SKM-1 (cell line): ENCODE measurements at regions not wholly inside any gene's neighbourhood (a gene's known extent, or its start where the extent isn't known, plus 50 kb on each side); places are given as distances from the start of the nearest gene placed in this dataset.
A peak's percentile ranks its signal among the peaks of the same experiment; 100 is the strongest.
"Not testable (repeated sequence)": the region's sequence is repeated elsewhere in the genome, so short reads cannot be mapped to it uniquely, and the experiment has no call there.

Experiments
- DNase-seq: peaks from one replicate; lab custom pipeline; 2025; ENCODE audit not compliant: unreplicated experiment; lab: John Stamatoyannopoulos, UW

GRCh38 chr2:187075671-187076070 is 226.7 kb upstream of the ZSWIM2 start:
- DNase-seq: no peak

GRCh38 chr2:187075199-187075635 is 226.2 kb upstream of the ZSWIM2 start:
- no peak for DNase-seq

GRCh38 chr2:187058198-187058597 is 209.2 kb upstream of the ZSWIM2 start:
- no peak for DNase-seq

- DNase-seq: no peak
These were observed 208.5 kb upstream of the ZSWIM2 start for GRCh38 chr2:187057466-187057865.

GRCh38 chr2:187056416-187057334 is 207.7 kb upstream of the ZSWIM2 start:
- DNase-seq: no peak

- peak; percentile 14 for DNase-seq
These were observed 206.5 kb upstream of the ZSWIM2 start for GRCh38 chr2:187055463-187055862.

- DNase-seq: no peak
These were observed 205.7 kb upstream of the ZSWIM2 start for GRCh38 chr2:187054501-187055319.

GRCh38 chr2:187051350-187051749 is 202.4 kb upstream of the ZSWIM2 start:
- DNase-seq: no peak

GRCh38 chr2:187050409-187050998 is 201.5 kb upstream of the ZSWIM2 start:
- no peak for DNase-seq

GRCh38 chr2:187037310-187037709 is 188.3 kb upstream of the ZSWIM2 start:
- DNase-seq: no peak

- DNase-seq: no peak
These were observed 185.5 kb upstream of the ZSWIM2 start for GRCh38 chr2:187034434-187034833.

GRCh38 chr2:187024739-187025138 is 175.8 kb upstream of the ZSWIM2 start:
- DNase-seq: no peak

- not testable (repeated sequence) for DNase-seq
These were observed 175.0 kb upstream of the ZSWIM2 start for GRCh38 chr2:187023996-187024395.

- DNase-seq: no peak
These were observed 168.5 kb upstream of the ZSWIM2 start for GRCh38 chr2:187017438-187017837.

- no peak for DNase-seq
These were observed 164.1 kb upstream of the ZSWIM2 start for GRCh38 chr2:187013058-187013457.

- no peak for DNase-seq
These were observed 162.3 kb upstream of the ZSWIM2 start for GRCh38 chr2:187011206-187011832.

- DNase-seq: no peak
These were observed 160.7 kb upstream of the ZSWIM2 start for GRCh38 chr2:187009483-187010239.

- no peak for DNase-seq
These were observed 159.1 kb upstream of the ZSWIM2 start for GRCh38 chr2:187008111-187008510.

GRCh38 chr2:187003611-187004010 is 154.6 kb upstream of the ZSWIM2 start:
- no peak for DNase-seq

- no peak for DNase-seq
These were observed 154.1 kb upstream of the ZSWIM2 start for GRCh38 chr2:187003038-187003554.
